ENCODE measurements at regions not wholly inside any gene's neighbourhood (a gene's known extent, or its start where the extent isn't known, plus 50 kb on each side); places are given as distances from the start of the nearest gene placed in this dataset.

GRCh38 chr3:120838441-120839091 lies 69.4 kb upstream of the STXBP5L start:
- Histone ChIP-seq H3K27ac (no peak overlapping the region), H3K9me3 (no peaks in the 10 kb centered on the region), H3K27me3 (no peaks in the 10 kb centered on the region), H3K4me3 (no peak overlapping the region), H3K36me3 (no peaks in the 10 kb centered on the region), H3K4me1 (no peaks in the 10 kb centered on the region)
- DNase-seq (ENCODE audit: extremely low spot score in 2 of 2): no peak
- intact Hi-C loops (cut with DNase I): no loop called here
- TF ChIP-seq CTCF (IDR thresholded peaks at IDR 0.05) (no peak), POLR2AphosphoS5 (IDR thresholded peaks at IDR 0.05; ENCODE audit: insufficient read depth in 1 of 2, low read depth in 1 of 2) (no peak), POLR2A (IDR thresholded peaks at IDR 0.05) (no peak)

GRCh38 chr3:120839120-120839519 lies 68.9 kb upstream of the STXBP5L start:
- no peak for TF ChIP-seq POLR2A (IDR thresholded peaks at IDR 0.05)
- TF ChIP-seq POLR2AphosphoS5 (IDR thresholded peaks at IDR 0.05; ENCODE audit: insufficient read depth in 1 of 2, low read depth in 1 of 2): no peak
- intact Hi-C loops (cut with DNase I): no loop called here

GRCh38 chr3:120841264-120841663 lies 66.7 kb upstream of the STXBP5L start:
- no peak overlapping the region for H3K4me3 ChIP-seq
- H3K4me1 ChIP-seq: no peaks in the 10 kb centered on the region
- no peak overlapping the region for H3K27ac ChIP-seq
- intact Hi-C loops (cut with DNase I): no loop called here
- TF ChIP-seq CTCF (IDR thresholded peaks at IDR 0.05) (no peak), POLR2AphosphoS5 (IDR thresholded peaks at IDR 0.05; ENCODE audit: insufficient read depth in 1 of 2, low read depth in 1 of 2) (no peak), POLR2A (IDR thresholded peaks at IDR 0.05) (no peak)
- H3K9me3 ChIP-seq: no peaks in the 10 kb centered on the region
- DNase-seq (ENCODE audit: extremely low spot score in 2 of 2): no peak
- no peaks in the 10 kb centered on the region for H3K27me3 ChIP-seq
- no peaks in the 10 kb centered on the region for H3K36me3 ChIP-seq

More at GRCh38 chr3:120839120-120839519, 68.9 kb upstream of the STXBP5L start:
- DNase-seq (ENCODE audit: extremely low spot score in 2 of 2): no peak
- H3K36me3 ChIP-seq: no peaks in the 10 kb centered on the region
- no peak overlapping the region for H3K4me3 ChIP-seq
- H3K27me3 ChIP-seq: no peaks in the 10 kb centered on the region
- H3K9me3 ChIP-seq: no peaks in the 10 kb centered on the region
- no peak overlapping the region for H3K27ac ChIP-seq
- no peaks in the 10 kb centered on the region for H3K4me1 ChIP-seq

- no peak overlapping the region for H3K27ac ChIP-seq
- no peaks in the 10 kb centered on the region for H3K4me1 ChIP-seq
- no peaks in the 10 kb centered on the region for H3K9me3 ChIP-seq
- TF ChIP-seq POLR2AphosphoS5 (IDR thresholded peaks at IDR 0.05; ENCODE audit: insufficient read depth in 1 of 2, low read depth in 1 of 2) (no peak), POLR2A (IDR thresholded peaks at IDR 0.05) (no peak), CTCF (IDR thresholded peaks at IDR 0.05) (no peak)
- DNase-seq (ENCODE audit: extremely low spot score in 2 of 2): no peak
- intact Hi-C loops (cut with DNase I): no loop called here
- H3K36me3 ChIP-seq: no peaks in the 10 kb centered on the region
- no peaks in the 10 kb centered on the region for H3K27me3 ChIP-seq
- no peak overlapping the region for H3K4me3 ChIP-seq
These were observed 61.9 kb upstream of the STXBP5L start for GRCh38 chr3:120846073-120846472.

- H3K4me3 ChIP-seq: no peak overlapping the region
These were observed 59.5 kb upstream of the STXBP5L start for GRCh38 chr3:120848503-120848902.

More at GRCh38 chr3:120848503-120848902, 59.5 kb upstream of the STXBP5L start:
- Histone ChIP-seq H3K27me3 (no peaks in the 10 kb centered on the region), H3K4me1 (no peaks in the 10 kb centered on the region), H3K9me3 (no peaks in the 10 kb centered on the region), H3K36me3 (no peaks in the 10 kb centered on the region), H3K27ac (no peak overlapping the region)
- no peak for DNase-seq (ENCODE audit: extremely low spot score in 2 of 2)
- intact Hi-C loops (cut with DNase I): no loop called here
- TF ChIP-seq CTCF (IDR thresholded peaks at IDR 0.05) (no peak), POLR2A (IDR thresholded peaks at IDR 0.05) (no peak), POLR2AphosphoS5 (IDR thresholded peaks at IDR 0.05; ENCODE audit: insufficient read depth in 1 of 2, low read depth in 1 of 2) (no peak)

All from vagina (tissue), 2 donors.